HG03108 (cell line): ENCODE measurements at regions not wholly inside any gene's neighbourhood (a gene's known extent, or its start where the extent isn't known, plus 50 kb on each side); places are given as distances from the start of the nearest gene placed in this dataset.
"Not testable (repeated sequence)": the region's sequence is repeated elsewhere in the genome, so short reads cannot be mapped to it uniquely, and the experiment has no call there.

ENCODE experiments used
- ATAC-seq: cut with Tn5 transposase; IDR thresholded peaks from one replicate; pipeline ENCODE4 v1.9.1; 2021; ENCODE audit warnings: moderate library complexity; ENCODE audit not compliant: unreplicated experiment

DNA sequence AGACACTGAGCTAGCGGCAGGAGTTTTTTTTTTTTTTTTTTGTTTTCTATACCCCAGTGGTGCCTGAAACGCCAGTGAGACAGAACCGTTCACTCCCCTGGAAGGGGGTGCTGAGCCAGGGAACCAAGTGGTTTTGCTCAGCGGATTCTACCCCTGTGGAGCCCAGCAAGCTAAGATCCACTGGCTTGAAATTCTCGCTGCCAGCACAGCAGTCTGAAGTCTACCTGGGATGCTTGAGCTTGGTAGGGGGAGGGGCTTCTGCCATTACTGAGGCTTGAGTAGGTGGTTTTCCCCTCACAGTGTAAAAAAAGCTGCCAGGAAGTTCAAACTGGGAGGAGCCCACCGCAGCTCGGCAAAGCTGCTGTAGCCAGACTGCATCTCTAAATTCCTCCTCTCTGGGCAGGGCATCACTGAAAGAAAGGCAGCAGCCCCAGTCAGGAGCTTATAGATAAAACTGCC, 173.0 kb downstream of the DMAC1 start:
- not testable (repeated sequence) for ATAC-seq

DNA sequence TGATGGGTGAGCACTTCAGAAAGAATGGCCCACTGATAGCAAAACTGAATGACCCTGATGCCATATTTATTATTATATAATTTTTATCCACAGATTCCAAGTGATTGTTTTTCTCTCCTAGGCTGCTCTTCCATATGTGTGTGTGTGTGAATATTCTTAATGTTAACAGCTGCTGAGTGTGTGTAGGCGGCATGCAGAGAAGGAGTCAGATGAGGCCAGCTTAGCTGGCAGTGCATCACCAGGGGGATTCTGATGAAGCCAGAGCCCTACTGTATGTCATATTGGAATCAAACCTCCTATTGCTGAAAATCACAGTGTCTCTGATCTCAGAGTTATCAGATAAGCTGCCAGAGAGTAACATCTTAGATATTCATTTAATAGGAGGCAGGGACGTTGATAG, 177.1 kb downstream of the DMAC1 start:
- no peak for ATAC-seq

DNA sequence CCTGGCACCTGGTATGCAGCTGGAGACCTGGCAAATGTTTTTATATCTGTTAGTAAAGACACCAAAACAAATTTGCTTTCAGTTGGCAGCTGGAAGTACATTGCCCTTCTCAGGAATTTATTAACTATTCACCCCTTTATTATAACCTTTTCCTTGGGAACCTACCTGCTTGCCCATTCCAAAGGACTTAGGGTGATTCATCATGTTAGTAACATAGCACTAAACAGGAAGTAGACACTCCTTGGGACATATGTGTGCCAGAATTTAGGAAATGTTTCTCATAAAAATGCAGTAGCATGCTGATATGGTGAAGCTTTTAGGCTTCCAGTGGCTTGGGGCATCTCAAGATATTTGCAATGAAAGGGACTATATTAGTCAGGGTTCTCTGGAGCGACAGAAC, 184.2 kb downstream of the DMAC1 start:
- no peak for ATAC-seq

DNA sequence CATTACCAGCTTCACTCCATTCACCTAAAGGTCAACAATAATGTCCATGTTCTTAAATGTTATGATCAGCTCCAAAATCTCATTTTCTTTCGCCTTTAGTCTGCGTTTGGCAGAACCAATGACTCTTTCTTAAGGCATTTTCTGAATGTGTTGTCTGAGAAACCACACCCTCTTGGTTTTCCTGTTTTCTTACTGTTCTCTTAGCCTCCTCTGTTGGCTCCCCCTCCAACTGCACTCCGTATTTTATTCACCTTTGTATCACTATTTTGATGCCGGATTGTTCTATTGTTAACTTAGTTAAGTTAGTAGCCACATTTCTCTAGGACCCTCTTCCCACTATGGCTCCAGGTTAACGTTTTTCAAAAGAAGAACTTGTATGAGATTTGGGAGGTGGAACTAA, 185.6 kb downstream of the DMAC1 start:
- no peak for ATAC-seq

DNA sequence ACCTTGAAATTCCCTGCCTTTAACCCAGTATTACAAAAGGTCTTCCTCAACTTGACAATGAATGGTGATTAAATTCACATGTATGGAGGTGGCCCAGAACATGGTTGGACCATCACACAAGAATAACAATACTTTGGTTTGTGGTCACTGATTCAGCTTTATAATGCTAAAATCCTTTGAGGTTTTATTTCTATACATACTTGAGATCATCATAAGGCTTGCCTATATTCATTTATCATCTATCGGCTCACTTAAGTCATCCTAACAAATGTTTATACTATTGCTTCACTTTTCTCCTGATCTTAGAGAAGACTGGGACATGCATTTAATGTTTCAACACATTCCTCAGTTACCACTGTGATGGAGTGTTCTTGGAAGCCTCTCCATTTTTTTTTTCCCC, 191.3 kb downstream of the DMAC1 start:
- no peak for ATAC-seq

DNA sequence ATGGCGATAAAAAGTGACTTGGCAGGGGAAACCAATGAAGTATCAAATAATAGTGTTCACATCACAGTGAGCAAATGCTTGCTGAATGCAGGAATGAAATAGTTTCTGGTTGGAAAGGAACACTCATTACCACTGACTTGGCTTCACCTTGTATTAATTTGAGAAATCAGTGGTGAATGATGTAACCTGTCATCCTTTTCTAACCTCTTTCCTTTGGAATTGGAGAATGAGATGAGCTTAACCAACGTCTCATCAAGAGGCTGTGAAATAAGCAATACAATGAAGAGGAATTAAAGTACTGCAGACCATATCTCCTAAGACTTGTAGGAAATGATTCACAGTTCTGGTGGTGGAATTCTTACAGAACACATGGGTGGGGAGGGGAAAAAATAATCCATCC, 192.2 kb downstream of the DMAC1 start:
- ATAC-seq = no peak

DNA sequence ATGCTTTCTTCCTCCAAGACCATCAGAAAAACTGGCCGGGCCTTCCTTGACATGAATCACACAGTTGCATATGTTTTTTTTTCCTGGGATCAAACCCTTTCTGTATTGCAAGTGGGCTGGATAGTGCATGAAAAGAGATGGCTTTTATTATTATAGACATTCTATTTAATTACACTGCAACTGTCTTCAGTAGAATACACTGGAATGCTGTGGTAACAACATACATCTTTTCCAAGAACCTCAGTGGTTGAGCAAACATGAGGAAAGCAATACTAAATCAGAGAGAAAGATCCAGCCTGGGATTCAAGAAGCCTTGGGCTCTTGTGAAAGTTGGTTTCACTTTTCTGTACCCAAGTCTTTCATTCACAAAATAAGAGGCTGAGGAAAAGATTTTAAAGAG, 193.0 kb downstream of the DMAC1 start:
- no peak for ATAC-seq

DNA sequence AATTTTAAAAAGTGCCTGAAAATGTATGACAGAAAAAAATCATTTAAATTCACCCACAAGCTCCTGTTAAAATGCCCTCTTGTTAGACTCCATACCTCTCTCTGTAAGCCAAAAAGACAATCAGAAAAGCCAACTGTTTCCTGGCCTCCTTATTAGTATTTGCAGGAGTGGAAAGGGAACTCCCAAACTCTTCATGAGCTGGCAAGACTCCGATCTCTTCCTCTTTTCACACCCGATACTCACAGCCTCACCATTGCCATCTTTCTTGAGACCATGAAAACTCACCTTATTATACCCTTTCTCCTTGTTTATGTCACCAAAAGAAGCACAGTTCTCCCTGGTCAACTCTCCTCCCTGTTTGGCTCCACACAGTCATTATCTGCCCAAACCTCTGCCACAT, 197.8 kb downstream of the DMAC1 start:
- ATAC-seq = no peak

DNA sequence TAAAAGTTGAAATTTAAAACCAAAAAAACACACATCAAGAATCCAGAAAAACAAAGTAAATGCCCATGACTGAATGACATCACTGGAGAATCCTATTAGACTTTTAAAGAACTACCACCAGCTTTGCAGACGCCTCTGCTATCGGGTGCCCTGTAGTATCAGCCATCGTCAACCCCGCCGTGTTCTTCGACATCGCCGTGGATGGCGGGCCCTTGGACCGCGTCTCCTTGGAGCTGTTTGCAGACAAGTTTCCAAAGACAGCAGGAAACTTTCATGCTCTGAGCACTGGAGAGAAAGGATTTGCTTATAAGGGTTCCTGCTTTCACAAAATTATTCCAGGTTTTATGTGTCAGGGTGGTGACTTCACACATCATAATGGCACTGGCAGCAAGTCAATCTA, 201.9 kb downstream of the DMAC1 start:
- ATAC-seq = no peak

DNA sequence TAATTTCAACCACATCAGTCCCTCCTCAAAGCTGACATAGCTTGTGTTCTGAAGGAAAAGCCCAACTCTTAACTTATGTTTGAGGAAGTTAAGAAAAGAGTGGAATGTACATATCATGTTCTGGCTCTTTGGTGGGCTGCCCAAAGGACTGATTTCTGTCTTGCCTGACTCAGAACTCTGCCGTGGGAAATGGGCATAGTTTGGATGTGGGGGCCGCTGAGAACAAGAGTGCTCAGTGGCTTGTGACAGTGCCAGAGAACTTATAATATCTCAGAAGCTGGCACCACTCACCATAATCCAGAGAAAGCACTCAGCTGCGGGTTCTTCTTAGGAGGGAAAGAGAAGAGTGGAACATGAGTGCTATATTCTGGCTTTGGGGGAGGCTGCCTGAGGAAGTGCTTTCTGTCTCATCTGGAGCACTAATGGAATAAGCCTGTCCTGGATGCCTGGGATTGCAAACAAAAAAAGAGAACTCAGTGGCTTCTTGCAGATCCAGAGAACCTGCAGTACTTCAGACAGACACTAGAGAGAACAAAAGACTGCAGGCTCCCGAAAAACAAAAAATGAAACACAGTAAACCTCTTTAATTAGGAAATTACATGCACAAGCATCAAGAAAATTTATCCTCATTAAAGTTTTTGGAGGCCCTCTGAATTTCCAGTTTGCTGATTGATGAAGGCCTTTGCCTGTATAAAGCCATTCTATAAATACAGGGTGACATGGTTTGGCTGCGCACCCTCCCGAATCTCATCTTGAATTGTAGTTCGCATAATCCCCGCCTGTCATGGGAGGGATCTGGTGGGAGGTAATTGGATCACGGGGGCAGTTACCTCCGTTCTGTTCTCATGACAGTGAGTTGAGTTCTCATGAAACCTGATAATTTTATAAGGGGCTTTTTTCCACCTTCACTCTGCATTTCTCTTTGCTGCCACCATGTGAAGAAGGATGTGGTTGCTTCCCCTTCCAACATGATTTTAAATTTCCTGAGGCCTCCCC, 207.0 kb downstream of the DMAC1 start:
- no peak for ATAC-seq

DNA sequence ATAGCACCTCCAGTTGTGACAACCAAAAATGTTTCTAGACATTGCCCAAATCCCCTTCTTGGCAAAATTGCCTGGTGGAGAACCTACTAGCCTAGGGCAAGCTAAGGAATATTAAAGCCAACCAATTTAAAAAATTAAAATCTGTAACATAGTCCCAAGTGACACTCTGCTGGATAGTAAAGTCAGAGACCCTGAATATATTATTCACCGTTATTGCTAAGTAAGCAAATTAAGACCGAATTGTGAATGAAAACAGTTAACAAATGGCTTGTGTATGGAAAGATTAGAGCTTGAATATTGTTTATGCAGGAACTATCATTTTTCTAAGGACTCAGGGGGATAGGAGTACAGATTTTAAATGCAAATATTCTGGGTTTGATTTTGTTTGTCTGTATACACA, 208.1 kb downstream of the DMAC1 start:
- no peak for ATAC-seq

DNA sequence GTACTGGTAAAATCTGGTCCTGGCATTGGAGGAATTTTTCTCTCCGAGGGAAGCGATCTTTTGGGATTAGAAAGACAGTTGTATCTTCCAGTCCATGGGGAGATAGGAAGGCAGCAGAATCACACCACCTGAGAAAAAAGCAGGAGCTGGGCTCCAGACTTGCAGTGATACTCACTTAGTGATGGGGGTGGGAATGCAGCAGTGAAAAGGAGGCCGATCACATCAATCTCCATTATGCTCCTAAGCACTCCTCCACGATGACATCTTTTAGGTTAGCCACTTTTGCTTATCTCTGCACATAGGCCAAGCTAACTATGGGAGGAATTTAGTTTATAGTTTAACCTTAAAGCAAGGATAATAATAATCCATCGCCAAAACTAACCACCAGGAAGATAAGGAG, 219.0 kb downstream of the DMAC1 start:
- no peak for ATAC-seq

DNA sequence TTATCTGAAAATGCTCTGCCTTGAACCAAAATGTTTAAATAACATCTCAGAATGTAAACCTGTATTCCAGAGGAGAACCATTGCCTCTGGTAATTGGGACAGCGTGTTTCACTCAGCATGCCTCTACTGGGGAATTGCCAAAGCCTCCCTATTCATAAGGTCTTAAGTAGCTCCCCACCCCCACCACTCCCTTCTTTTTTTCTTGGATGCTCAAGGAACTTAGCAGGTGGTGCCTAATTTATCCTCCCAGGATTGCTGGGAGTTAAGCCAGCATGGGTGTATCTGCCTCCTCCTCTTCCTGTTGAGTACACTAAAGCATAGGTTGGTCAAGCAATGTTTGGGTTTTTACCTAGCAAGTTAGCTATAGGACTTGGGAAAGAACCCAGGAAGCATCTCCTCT, 220.2 kb downstream of the DMAC1 start:
- no peak for ATAC-seq

DNA sequence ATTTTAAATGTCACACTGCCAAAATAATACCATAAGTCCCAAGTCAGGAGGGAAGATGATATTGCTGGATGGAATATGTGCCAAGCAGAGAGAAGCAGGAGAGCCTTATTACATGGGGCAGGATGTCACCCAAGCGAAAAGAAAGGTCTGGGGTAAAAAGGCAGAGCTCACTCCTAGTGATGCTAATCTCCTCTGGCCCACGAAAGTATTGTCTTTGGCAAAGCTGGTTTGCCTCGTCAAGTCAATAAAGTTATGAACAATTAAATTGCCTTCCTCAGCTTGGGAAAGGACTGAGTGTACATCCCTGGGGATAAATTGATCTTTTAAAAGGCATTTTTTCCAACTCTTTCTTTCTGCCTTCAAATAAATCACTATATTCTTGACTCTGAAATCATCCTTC, 220.6 kb downstream of the DMAC1 start:
- no peak for ATAC-seq

DNA sequence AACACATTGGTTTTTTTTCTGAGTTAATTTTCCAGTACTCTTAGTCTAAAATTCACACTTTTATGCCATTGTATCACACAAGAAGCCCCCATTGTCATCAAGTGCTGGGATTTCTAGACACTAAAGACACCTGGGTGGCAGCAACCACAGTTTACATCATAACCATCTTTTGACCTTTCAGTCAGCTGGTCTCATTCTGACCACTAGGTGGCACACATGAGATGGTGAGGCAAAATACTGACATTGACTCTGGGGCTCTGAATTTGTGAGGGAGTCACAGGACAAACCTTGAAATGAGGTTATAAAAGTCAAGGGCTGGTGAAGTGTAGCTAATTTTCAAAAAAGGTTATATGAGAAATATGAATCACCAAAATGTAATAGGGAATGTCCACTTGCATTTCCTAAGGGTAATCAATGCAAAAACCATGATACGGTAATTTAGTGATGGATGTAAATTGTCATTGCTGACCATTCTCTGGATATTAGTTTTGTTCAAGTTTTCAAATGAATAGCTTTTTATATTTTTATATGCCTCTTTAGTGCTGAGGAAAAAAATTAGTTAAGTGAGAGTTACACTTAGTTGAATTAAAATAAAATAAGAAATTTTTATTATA, 229.4 kb downstream of the DMAC1 start:
- no peak for ATAC-seq

DNA sequence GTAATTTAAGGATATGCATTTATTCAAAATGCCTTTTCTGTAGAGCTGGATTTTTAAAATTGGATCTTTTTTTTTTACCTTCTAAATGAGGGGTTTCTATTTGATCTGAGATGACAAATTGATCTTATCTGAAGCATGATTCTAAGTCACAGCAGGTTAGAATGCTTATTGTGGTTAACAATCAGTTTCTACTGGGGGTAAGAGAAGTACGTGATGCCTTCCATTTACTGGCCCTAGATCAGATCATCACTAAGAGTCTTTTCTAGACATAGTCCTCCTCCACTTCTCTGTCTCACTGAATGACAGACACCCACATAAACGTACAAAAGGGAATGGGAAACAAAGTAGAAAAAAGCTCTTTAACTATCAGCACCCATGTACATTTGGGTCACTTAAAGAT, 231.9 kb downstream of the DMAC1 start:
- no peak for ATAC-seq

DNA sequence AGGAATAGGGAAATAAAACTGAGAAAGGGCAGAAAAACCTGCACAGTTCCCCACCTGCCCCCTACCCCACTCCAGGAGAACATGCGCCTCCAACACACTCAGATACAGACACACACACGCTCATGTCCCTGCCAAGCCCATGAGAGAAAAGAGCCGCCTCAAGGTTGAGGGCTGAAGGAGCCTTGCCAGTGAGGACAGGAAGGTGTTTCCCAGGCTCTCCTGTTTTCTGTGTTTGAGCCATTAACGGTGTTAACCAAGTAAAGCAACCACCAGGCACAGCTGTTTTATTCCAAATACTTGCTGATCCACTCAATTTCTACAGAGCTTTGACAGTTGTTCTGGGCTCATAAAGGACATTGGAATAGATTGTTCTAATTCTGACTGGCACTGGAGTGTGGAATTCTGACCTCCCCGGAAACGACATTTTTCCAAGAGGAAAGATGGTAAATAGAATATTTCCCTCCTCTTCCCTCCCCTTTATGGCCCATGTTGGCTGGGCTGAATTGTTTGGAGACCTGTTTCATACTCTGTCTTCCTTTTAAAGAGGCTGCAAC, 238.0 kb downstream of the DMAC1 start:
- no peak for ATAC-seq

DNA sequence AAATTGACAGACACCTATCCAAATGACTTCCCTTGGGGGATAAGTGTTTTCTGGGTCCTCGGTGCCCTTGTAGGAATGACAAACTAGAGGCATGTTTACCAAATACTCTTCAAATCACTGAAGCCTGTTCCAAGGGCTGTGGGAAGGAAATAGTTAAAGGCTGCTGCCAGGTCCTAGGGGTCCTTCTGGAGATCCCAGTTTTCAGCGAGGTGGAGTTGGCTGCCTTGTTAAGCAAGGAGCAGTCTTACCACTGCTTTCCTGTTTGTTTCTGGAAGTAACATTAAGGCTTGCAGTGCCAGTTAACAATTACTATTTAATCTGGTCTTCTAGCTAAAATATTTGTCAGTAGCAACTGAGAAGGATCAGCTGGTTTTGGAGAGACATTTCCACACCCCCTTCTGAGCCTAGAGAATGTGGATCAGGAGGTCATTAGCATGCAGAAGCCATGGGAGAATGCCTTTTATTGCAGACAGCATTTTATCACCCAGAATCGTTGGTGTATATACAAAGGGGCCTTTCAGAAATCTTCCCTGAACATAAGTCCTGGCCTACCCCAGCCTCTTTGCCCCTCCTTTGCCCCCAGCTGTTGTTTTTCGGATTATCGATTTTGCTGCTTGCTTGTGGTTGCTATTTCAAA, 238.8 kb downstream of the DMAC1 start:
- ATAC-seq = no peak

DNA sequence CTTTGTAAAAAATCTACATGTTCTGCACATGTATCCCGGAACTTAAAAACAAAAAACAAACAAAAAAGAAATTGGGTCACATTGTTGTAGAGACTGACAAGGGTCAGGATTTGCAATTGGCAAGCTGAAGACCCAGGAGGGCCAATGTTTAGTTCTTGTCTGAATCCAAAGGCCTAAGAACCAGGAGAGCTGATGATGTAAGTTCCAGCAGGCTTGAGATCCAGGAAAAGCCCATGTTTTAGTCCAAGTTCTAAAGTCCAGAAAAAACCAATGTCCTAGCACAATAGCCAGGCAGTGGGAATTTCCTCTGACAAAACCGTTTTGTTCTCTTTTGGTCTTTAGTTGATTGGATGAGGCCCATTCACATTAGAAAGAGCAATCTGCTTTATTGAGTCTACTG, 244.9 kb downstream of the DMAC1 start:
- ATAC-seq = no peak

DNA sequence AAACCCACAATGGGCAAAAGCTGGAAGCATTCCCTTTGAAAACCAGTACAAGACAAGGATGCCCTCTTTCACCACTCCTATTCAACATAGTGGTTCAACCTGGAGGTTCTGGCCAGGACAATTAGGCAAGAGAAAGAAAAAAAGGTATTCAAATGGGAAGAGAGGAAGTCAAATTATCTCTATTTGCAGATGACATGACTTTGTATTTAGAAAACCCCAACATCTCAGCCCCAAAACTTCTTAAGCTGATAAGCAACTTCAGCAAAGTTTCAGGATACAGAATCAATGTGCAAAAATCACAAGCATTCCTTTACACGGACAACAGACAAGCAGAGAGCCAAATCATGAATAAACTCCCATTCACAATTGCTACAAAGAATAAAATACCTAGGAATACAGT, 246.9 kb downstream of the DMAC1 start:
- not testable (repeated sequence) for ATAC-seq

DNA sequence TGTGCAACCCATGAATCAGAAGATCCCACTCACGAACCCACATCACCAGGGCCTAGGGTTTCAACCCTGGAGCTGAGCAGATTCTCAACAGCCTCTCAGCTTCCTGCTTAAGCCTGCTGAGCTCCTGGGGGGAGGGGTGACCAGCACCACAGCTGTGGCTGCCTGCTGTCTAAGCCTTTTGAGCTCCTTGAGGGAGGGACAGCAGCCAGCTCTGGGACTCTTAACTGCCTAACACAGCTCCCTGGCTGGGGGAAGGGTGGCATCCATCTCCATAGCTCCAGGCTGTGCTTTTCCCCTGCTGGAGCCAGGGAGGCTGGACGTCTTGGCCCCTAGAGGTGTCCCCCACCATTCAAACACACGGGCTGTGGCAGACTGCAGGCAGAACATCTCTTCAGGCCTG, 250.3 kb downstream of the DMAC1 start:
- no peak for ATAC-seq

DNA sequence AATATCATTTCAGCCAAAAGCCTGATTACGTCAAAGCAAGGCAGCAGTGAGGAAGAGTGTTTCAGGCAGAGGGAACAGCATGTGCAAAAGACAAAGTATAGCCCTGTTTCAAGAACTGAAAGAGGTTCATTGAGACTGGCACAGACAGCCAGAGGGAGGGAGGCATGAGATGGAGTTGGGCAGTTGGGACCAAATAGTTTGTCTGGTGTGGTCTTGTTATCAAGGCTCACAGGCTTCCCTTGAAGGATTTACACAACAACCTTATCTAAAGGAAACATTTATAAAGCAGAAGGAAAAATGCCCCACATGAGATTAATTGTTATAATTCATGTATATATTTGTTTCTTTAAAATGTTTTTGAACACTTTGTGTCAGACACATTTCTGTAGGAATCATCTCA, 253.3 kb downstream of the DMAC1 start:
- ATAC-seq = no peak
